Stimulated activated CD4-positive, alpha-beta T cell treated with anti-CD3 and anti-CD28 coated beads, TNF-alpha, amount 100 ng/mL, for 48 hours (primary cell): ENCODE measurements at regions not wholly inside any gene's neighbourhood (a gene's known extent, or its start where the extent isn't known, plus 50 kb on each side); places are given as distances from the start of the nearest gene placed in this dataset.
A peak's percentile ranks its signal among the peaks of the same experiment; 100 is the strongest.
"Not testable (repeated sequence)": the region's sequence is repeated elsewhere in the genome, so short reads cannot be mapped to it uniquely, and the experiment has no call there.

ENCODE experiments used
- DNase-seq, 3 donors: peaks; one replicate each; pipeline ENCODE4 v3.0.0-alpha.2; 2020; ENCODE audit warnings: low read depth in 3 of 3

DNA sequence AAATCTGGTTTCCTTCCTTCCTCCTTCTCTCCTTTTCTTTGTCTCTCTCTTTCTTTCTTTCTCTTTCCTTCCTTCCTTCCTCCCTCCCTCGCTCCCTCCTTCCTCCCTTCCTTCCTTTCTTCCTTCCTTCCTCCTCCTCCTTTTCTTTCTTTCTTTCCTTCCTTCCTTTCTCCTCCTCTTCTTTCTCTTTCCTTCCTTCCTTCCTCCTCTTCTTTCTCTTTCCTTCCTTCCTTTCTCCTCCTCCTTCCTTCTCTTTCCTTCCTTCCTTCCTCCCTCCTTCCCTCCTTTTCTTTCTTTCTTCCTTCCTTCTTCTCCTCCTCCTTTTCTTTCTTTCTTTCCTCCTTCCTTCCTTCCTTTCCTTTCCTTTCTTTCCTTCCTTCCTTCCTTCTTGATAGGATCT, 61.2 kb downstream of the VIP start:
- no peak for DNase-seq

DNA sequence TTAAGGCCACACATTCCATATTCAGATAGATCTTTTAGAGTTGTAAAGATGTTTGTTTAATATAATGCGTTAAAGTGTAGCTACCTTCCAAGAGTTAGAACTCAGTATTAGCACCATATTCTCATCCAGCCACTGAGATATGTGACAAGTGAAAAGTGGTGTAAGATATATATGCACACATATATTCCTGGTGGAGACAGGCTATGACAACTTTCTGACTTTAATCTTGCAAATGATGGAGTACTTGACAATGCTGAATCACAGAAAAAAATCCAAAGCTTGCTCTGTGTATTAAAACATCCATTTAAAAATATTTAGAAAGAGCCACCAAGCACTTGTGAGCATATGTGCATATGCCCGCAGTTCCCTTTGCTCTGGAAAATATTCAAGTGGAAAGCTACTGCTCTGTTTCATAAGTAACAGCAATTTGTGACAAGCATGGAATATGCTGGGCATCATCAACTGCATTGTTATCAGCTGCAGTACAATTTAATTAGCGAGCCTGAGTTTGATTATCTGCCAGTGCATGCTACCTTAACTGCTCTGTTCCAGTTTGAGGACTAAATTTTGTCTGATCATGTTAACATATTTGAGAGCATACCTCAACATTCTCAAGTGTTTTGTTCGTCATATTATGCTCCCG, 64.8 kb downstream of the VIP start:
- DNase-seq, result no peak

DNA sequence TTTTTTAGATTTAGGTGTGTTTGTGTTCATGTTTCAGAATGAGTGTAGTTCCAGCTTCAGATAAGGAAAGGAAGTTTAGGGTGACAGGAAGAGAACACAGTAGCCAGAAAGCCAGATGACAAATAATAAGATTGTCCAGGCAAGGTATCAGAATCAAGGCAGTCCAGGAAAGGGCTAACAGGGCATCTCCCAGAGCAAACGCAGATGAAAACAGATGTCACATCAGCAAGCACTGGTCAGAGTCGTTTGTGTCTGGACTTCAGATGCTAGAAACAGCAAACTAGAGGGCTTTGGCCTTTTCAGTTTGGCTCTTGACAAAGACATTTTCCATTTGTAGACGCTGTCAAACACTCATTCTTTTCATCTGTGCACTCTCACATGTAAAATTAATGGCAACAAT, 65.5 kb downstream of the VIP start:
- no peak for DNase-seq

DNA sequence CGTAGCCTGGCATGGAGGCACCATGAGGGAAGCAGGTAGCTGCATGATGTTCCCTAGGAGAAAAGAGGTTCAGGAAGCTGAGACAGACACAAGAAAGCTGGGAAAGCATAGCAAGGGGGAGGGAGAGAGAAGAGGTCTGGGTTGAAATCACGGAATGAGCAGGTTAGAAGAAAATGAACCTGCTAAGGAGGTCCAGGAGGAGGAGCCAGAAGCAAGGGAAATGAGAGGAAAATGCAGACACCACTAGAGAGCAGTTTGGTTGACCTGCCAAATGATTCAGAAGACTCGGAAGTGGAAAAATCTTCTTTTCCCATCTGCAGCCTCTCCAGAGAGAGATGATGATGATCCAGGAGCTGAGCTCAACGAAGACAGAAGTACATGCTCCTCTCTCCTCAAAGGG, 70.9 kb downstream of the VIP start:
- no peak for DNase-seq

DNA sequence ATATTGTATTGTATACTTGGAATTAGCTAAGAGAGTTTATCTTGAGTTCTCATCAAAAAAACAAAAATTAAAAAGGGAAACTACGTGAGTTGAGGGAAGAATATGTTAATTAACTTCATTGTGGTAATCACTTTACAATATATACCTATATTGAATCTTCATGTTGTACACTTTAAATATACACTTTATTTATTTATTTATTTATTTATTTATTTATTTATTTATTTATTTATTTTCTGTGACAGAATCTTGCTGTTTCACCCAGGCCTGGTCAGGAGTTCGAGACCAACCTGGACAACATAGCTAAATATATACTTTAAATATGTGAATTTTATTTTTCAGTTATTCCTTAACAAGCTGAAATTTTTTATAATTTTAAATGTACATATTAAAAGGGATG, 74.1 kb downstream of the VIP start:
- DNase-seq, result no peak

DNA sequence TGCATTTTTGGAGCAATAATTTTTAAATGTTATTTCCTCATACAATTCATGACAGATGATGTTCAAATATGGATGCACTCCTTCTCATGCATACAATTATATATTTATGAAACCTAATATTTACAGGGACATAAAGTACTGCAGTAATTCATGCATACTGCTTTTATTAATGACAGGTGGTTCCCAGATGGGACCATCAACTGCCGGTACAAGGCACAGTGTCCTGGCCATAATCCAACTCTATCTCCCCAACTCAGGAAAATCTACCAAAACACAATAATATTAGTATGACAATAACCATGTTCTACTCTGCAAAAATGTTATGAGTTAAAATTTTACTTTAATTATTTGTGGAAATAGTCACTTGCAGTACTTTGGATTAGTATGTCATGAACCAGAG, 77.8 kb downstream of the VIP start:
- DNase-seq, result no peak

DNA sequence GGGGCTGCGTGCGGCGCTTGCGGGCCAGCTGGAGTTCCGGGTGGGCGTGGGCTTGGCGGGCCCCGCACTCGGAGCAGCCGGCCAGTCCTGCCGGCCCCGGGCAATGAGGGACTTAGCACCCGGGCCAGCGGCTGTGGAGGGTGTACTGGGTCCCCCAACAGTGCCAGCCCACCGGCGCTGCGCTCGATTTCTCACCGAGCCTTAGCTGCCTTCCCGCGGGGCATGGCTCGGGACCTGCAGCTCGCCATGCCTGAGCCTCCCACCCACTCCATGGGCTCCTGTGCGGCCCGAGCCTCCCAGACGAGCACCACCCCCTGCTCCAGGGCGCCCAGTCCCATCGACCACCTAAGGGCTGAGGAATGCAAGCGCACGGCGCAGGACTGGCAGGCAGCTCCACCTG, 83.8 kb downstream of the VIP start:
- not testable (repeated sequence) for DNase-seq

DNA sequence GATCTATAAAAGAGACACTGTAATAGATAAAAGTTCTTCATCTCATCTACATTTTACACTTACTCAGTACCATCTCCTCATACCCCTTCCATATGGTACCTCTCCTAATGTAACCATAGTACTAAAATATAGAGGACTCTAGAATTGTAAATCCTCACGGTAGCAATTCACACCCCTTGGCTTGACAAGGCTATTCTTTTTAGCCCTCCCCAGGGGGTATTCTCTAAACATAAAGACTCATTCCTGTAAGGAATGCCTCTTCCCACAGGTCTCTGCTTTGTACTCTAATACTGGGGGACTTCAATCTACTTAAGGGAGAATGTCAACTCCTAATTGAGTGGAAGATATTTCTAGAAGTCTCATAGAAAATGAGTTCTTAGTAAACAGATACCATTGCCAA, 85.9 kb downstream of the VIP start:
- no peak for DNase-seq

DNA sequence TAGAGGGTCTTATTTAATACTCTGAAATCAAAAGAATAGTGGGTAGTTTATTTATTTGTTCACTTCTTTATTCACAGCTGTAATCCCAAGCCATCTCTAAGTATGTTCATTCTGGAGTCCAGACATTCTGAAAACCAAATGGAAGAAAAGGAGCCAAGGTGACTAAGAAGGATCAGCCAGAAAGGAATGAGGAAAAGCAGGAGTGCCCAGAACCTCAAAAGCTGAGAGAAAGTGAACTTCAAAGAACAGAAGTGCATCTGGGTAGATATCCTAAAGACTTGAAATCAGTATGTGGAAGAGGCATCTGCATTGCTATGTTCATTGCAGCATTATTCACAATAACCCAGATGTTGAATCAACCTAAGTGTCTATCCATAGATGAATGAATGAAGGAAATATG, 94.8 kb downstream of the VIP start:
- no peak for DNase-seq

DNA sequence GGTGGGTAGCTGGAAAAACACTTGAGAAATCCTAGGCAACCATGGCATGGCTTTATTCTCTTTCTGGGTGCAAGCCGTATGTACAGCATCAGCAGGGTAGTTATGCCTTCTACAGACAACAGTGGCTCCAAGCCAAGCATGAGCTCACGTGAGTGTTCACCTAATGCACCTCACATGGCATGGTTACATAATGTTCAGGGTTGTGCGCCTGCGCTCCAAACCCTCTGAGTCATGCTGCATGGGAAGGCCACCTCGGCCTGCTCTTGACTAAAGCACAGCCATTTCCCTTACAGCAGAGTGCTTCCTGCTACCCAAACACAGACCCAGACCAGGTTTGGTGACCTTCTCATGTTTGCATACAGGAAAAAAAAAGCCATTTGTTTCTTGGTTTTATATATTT, 96.2 kb downstream of the VIP start:
- no peak for DNase-seq

DNA sequence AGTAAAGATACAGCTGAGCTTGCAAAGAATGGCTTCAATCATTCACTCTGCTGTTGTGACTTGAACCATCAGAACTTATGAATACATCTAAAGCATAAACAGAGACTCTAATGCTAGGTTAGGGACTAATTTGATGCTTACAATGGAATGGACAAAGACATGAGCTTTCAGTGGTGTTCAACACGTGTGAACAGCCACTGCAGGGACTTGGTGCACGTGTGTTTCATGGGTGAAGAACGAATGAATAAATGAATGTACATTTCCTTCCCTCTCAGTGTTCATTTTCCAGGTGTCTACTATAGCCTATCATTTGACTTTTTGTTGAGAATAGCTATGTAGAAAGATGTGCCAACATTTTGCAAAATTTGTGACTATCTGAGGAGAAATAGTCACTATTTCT, 98.3 kb downstream of the VIP start:
- DNase-seq, result no peak

DNA sequence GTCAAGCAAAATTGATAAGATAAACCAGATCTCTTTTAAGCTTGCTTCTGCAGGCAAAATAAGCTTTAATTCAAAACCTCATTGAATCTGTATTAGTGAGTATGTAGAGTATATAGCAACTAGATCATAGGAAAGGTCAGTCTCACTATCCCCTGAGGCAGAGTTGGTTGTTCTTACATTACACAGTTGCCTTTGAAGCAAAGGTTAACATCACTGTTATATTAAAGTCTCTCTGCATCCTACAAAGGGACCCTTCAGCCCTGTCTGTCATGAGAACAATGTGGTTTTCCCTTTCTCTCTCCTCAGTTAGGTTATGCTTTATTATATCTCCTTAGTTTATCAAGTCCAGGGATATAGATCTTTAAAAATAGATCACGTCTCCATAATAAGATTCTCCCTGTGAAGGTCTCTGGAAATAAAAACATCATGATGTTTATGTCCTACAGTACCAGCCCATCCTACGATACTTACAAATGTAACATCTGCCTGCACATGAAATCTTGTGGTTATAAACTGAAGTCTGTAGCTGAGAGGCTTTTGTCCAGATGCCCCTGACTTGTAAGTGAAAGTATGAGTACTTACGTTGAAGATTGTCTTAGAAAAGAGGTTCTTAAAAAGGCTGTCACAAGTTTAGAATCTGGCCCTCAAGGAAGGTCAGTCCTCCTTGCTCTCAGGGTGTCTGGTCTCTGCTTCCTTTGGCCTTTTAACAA, 103.6 kb downstream of the VIP start:
- no peak for DNase-seq

DNA sequence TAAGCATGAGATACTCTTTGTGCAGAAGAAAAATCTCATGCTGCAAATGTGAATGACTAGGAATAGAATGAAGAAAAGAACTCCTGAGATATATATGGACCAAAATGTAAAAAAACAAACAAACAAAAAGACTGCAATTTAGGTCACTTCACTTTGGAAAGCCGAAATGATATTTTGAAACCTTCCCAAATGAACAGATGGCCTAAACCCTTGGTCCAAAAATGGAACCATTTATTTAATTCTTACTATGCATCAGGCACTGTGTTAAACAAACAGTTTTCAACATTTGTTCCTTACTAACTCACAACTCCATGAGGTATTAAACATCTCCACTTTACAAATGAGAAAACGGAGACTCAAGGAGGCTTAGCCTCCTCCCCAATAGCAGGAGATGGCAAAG, 107.5 kb downstream of the VIP start:
- DNase-seq, result no peak

DNA sequence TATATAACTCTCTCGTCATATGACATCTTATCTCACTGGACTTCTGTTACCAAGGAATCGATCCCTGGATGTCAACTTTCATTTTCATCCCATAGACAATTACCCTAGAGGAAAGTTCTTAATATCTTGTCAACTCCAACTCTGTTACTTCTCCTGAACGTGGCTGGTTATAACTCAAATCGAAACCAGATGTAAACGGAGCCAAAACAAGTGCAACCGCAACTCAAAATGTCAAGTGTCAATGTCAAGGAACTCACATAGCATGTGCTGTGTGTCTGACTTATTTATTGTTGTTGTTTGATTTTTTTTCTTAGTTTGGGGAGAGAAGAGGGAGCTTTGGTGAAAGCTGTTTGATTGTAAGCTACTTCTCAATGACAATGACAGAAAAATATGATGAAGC, 108.6 kb downstream of the VIP start:
- no peak for DNase-seq

DNA sequence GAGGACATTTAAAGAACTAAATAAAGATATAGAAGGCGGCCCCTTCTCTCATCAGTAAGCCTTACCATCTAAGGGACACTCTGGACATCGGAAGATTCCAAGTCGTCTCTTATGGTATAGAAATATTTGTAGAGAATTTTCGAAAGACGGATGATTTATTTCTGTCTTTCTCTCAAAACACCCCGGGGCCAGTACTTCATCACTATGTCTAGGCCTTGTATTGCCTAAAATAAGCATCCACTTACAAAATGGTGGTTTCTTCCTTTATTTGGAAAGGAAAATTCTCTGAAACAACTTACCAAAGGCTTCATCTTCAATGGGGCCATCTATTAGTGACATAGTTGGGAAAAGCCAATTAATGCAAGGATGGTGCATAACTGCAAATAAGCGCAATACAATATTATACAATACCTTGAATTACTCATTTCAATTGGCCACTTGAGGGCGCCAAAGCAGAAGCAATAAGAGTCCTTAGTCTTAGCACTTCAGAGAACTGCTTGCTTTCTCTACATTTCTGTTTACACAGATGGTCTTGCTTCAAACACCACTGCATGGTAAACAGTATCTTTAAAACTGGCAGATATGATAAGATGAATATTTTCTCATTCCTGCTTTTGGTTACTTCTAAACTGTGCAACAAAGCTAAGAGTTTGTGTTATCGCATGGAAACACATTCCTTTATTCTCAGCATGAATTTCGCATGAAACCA, 113.2 kb downstream of the VIP start:
- peak; percentile 8 to 60 (median 42) for DNase-seq

DNA sequence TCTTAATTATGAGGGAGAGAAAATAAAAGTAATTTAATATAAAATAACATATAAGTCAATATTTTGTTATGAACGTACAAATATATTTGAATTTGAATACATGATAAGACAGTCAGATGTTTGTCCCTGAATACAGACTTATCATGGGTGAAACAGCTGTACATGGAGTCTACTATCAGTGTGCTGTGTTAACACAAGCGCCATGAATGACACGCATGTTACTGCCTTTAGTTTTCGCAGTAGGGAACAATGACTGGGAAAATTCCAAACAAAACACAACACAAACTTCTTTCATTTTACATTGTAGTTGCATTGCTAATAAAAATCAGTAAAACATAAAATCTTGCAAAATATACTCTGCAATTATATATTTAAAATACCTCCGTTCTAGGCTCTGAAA, 108.6 kb downstream of the FBXO5 start:
- DNase-seq, result no peak

DNA sequence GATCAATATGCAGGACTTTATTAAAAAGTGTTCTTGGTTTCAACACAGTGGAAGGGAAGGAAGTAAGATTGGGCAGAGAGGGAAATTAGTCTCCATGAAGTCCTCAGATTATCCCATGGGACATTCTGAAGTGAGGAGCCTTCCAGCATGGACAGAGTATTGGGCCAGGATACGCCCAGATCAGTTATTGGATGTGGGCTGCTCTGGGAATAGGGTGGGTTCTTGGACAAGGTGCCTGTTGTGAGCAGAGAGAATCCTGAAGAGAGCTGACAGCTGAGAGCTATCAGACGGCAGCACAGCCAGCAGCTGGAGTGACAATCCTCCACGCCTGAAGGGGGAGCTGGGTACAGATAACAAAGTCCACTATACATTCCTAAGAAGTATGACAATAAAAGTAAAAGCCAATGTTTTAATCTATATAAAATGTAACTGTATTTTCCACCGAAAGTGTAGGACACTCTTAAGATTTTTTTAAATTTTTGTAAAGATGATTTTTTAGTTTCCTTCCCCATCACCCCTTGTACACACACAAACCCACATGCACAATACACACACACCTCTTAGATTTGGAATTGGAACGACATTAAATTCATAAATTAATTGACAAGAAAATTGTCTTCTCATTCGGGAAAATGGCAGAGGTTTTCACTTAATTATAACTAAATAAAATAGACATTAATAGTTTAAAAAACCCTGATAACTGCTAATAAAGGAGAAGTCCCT, 107.8 kb downstream of the FBXO5 start:
- no peak for DNase-seq

DNA sequence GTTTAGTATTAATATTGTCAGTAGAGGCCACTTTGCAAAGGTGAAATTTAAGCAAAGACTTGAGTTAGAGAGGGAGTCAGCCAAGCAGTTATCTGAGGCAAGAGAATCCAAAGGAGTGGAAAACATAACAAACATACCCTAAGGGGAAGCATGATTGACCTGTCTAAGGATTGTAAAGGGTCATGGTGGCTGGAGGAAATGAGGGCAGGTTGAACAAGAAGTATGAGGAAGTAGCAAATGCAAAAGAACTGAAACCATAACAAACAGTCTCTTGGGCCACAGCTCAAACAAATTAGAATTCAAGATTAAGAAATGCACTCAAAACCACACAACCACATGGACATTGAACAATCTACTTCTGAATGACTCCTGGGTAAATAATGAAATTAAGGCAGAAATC, 103.2 kb downstream of the FBXO5 start:
- no peak for DNase-seq

DNA sequence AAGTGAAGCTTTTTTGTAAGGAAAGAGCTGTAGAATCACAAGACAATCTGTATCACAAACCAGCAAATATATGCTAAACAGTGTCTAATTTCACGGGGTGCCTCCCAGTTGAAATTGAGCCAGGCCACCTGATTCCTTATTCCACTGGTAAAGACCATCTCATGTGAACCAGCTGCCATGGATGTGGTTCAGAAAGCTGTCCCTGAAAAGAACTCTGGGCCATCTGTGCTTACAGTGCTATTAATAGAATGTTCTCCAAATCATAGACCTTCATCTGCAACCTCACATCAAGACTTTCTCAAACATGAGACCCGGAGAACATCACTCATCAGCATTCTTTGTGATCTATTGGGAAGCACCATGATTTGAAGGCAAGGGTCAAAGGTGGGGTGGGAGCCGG, 89.7 kb downstream of the FBXO5 start:
- no peak for DNase-seq

DNA sequence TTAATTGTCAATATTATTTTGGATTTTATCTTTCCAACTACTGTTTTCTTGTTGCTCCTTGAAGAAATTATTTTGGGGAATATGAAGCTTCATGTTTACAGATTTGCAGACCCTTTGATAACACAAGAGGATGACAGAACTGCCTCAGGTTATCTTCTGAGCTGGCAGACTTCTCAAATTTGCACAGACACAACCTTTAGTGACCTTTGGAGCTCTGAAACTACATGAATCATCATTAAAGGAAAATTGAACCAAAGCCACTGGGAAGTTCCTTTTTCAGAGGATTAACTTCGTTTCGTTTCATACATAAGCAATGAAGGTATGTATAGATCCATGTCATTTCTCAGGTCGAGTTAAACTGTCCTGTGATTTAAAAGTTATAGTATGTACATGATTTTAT, 85.9 kb downstream of the FBXO5 start:
- no peak for DNase-seq

DNA sequence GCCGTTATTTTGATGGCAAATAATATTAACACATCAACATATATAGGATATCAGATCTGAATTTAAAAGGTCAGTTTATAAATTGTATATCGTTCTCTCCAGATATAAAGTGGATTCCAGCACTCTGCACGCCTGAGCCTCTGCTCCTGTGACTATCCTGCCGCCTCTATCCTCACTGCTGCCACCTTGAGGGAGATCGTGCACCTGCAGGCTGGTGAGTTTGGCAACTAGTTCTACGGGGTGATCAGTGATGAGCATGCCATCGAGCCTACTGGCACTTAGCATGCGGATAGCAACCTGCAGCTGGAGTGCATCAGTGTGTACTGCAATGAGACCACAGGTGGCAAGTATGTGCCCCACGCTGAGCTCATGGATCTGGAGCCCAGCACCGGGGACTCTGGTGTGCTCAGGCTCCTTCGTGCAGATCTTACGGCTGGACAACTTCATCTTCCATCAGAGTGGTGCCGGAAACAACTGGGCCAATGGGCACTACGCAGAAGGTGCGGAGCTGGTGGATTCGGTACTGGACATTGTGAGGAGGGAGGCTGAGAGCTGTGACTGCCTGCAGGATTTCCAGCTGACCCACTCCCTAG, 84.9 kb downstream of the FBXO5 start:
- peak; percentile 52 to 53 (median 52) for DNase-seq

DNA sequence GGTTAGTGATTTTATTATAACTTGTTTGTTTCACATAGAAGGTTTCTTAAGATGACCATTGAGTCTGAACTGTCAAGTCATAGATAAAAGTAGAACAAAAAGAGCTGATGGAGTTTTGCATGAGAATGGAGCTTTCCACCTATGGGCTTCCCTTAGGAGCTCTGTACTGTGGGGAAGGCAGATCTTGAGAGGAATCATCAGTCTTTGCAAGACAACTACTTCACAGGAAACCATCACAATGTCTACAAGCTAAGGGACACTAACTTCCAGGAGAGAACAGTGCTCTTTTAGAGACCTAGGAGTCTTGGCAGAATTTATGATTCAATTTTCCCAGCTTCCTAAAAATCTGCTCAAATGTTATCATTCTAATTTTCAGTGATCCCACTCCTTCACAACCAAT, 78.2 kb downstream of the FBXO5 start:
- DNase-seq, result no peak
